ENCODE measurements at regions not wholly inside any gene's neighbourhood (a gene's known extent, or its start where the extent isn't known, plus 50 kb on each side); places are given as distances from the start of the nearest gene placed in this dataset.

GRCh38 chr20:57117296-57117695 is 149.1 kb downstream of the BMP7 start:
- no peak for TF ChIP-seq TAF1 (IDR thresholded peaks at IDR 0.05; ENCODE audit: borderline replicate concordance, low read depth, low read length)
- no peak for TF ChIP-seq POLR2A (IDR thresholded peaks at IDR 0.05; ENCODE audit: low read depth, low read length)
- no peak for TF ChIP-seq POLR2AphosphoS5 (IDR thresholded peaks at IDR 0.05; ENCODE audit: low read depth, low read length)
